ENCODE measurements at regions not wholly inside any gene's neighbourhood (a gene's known extent, or its start where the extent isn't known, plus 50 kb on each side); places are given as distances from the start of the nearest gene placed in this dataset.

GRCh38 chr13:86201477-86201876, 402.3 kb upstream of the SLITRK6 start:
- DNase-seq (ENCODE audit: low read depth) = no peak
- H3K4me3 ChIP-seq (ENCODE audit: low read depth, low read length) = no peak overlapping the region

GRCh38 chr13:86193281-86193680, 394.1 kb upstream of the SLITRK6 start:
- DNase-seq (ENCODE audit: low read depth) = no peak

GRCh38 chr13:86188170-86188569, 389.0 kb upstream of the SLITRK6 start:
- H3K4me3 ChIP-seq (ENCODE audit: low read depth, low read length) = no peak overlapping the region
- DNase-seq (ENCODE audit: low read depth) = no peak

More at GRCh38 chr13:86193281-86193680, 394.1 kb upstream of the SLITRK6 start:
- no peak overlapping the region for H3K4me3 ChIP-seq (ENCODE audit: low read depth, low read length)

- no peak overlapping the region for H3K4me3 ChIP-seq (ENCODE audit: low read depth, low read length)
- no peak for DNase-seq (ENCODE audit: low read depth)
These were observed 386.4 kb upstream of the SLITRK6 start for GRCh38 chr13:86185636-86186035.

GRCh38 chr13:86185107-86185506, 385.9 kb upstream of the SLITRK6 start:
- no peak for DNase-seq (ENCODE audit: low read depth)

GRCh38 chr13:86174622-86175021, 375.4 kb upstream of the SLITRK6 start:
- DNase-seq (ENCODE audit: low read depth) = no peak
- no peak overlapping the region for H3K4me3 ChIP-seq (ENCODE audit: low read depth, low read length)

More at GRCh38 chr13:86185107-86185506, 385.9 kb upstream of the SLITRK6 start:
- H3K4me3 ChIP-seq (ENCODE audit: low read depth, low read length) = no peak overlapping the region

GRCh38 chr13:86172961-86173360, 373.7 kb upstream of the SLITRK6 start:
- DNase-seq (ENCODE audit: low read depth) = no peak
- H3K4me3 ChIP-seq (ENCODE audit: low read depth, low read length) = no peak overlapping the region

GRCh38 chr13:86161257-86161656, 362.0 kb upstream of the SLITRK6 start:
- no peak overlapping the region for H3K4me3 ChIP-seq (ENCODE audit: low read depth, low read length)
- no peak for DNase-seq (ENCODE audit: low read depth)

- H3K4me3 ChIP-seq (ENCODE audit: low read depth, low read length) = no peak overlapping the region
- no peak for DNase-seq (ENCODE audit: low read depth)
These were observed 356.5 kb upstream of the SLITRK6 start for GRCh38 chr13:86155756-86156155.

GRCh38 chr13:86142080-86142479, 342.9 kb upstream of the SLITRK6 start:
- DNase-seq (ENCODE audit: low read depth) = no peak
- no peak overlapping the region for H3K4me3 ChIP-seq (ENCODE audit: low read depth, low read length)

- H3K4me3 ChIP-seq (ENCODE audit: low read depth, low read length) = no peak overlapping the region
These were observed 336.6 kb upstream of the SLITRK6 start for GRCh38 chr13:86135856-86136255.

GRCh38 chr13:86121881-86122280, 322.7 kb upstream of the SLITRK6 start:
- DNase-seq (ENCODE audit: low read depth) = no peak
- no peak overlapping the region for H3K4me3 ChIP-seq (ENCODE audit: low read depth, low read length)

More at GRCh38 chr13:86135856-86136255, 336.6 kb upstream of the SLITRK6 start:
- DNase-seq (ENCODE audit: low read depth) = no peak

- no peak overlapping the region for H3K4me3 ChIP-seq (ENCODE audit: low read depth, low read length)
- no peak for DNase-seq (ENCODE audit: low read depth)
These were observed 309.9 kb upstream of the SLITRK6 start for GRCh38 chr13:86109107-86109506.

GRCh38 chr13:86108334-86108733, 309.1 kb upstream of the SLITRK6 start:
- no peak for DNase-seq (ENCODE audit: low read depth)

GRCh38 chr13:86098511-86098910, 299.3 kb upstream of the SLITRK6 start:
- no peak for DNase-seq (ENCODE audit: low read depth)
- H3K4me3 ChIP-seq (ENCODE audit: low read depth, low read length) = no peak overlapping the region

More at GRCh38 chr13:86108334-86108733, 309.1 kb upstream of the SLITRK6 start:
- H3K4me3 ChIP-seq (ENCODE audit: low read depth, low read length) = no peak overlapping the region

GRCh38 chr13:86095351-86095750, 296.1 kb upstream of the SLITRK6 start:
- DNase-seq (ENCODE audit: low read depth) = no peak
- no peak overlapping the region for H3K4me3 ChIP-seq (ENCODE audit: low read depth, low read length)

GRCh38 chr13:86090181-86090580, 291.0 kb upstream of the SLITRK6 start:
- no peak for DNase-seq (ENCODE audit: low read depth)
- no peak overlapping the region for H3K4me3 ChIP-seq (ENCODE audit: low read depth, low read length)

GRCh38 chr13:86087244-86087643, 288.0 kb upstream of the SLITRK6 start:
- peak; percentile 23 for DNase-seq (ENCODE audit: low read depth)
- H3K4me3 ChIP-seq (ENCODE audit: low read depth, low read length) = no peak overlapping the region

GRCh38 chr13:86085890-86086289, 286.7 kb upstream of the SLITRK6 start:
- DNase-seq (ENCODE audit: low read depth) = no peak
- H3K4me3 ChIP-seq (ENCODE audit: low read depth, low read length) = no peak overlapping the region

GRCh38 chr13:86082121-86082520, 282.9 kb upstream of the SLITRK6 start:
- H3K4me3 ChIP-seq (ENCODE audit: low read depth, low read length) = no peak overlapping the region
- no peak for DNase-seq (ENCODE audit: low read depth)

GRCh38 chr13:86080340-86080995, 281.2 kb upstream of the SLITRK6 start:
- H3K4me3 ChIP-seq (ENCODE audit: low read depth, low read length) = no peak overlapping the region
- DNase-seq (ENCODE audit: low read depth) = peak; percentile 17
